GM23248 (cell line): ENCODE measurements at regions not wholly inside any gene's neighbourhood (a gene's known extent, or its start where the extent isn't known, plus 50 kb on each side); places are given as distances from the start of the nearest gene placed in this dataset.

Experiments
- EZH2 ChIP-seq: fragments of 200-600 bp; sonication (generic); IDR thresholded peaks from 2 replicates; pipeline ENCODE4 v1.6.1; 2018; ENCODE audit warnings: antibody characterized with exemption, mild to moderate bottlenecking; ENCODE audit not compliant: insufficient read depth, poor library complexity, severe bottlenecking
- EZH2phosphoT487 ChIP-seq: fragments of 200-600 bp; sonication (generic); IDR thresholded peaks from 2 replicates; pipeline ENCODE4 v1.6.1; 2018; ENCODE audit warnings: antibody characterized with exemption, moderate library complexity, mild to moderate bottlenecking, low read depth; ENCODE audit not compliant: insufficient read depth

GRCh38 chr1:115412733-115413132 lies 74.7 kb upstream of the NGF start:
- TF ChIP-seq EZH2phosphoT487, result no peak
- TF ChIP-seq EZH2, result no peak
